Activated naive CD8-positive, alpha-beta T cell (primary cell): ENCODE measurements at regions not wholly inside any gene's neighbourhood (a gene's known extent, or its start where the extent isn't known, plus 50 kb on each side); places are given as distances from the start of the nearest gene placed in this dataset.
"Not testable (repeated sequence)": the region's sequence is repeated elsewhere in the genome, so short reads cannot be mapped to it uniquely, and the experiment has no call there.

Source experiments
- H3K27ac Mint-ChIP-seq: one replicate; pipeline ENCODE4 v1.8.0; 2021; ENCODE audit warnings: mixed read lengths
- H3K27me3 Mint-ChIP-seq: one replicate; pipeline ENCODE4 v1.8.0; 2021; ENCODE audit warnings: mixed read lengths
- H3K36me3 Mint-ChIP-seq: one replicate; pipeline ENCODE4 v1.8.0; 2021; ENCODE audit warnings: mixed read lengths
- H3K4me1 Mint-ChIP-seq: one replicate; pipeline ENCODE4 v1.8.0; 2021; ENCODE audit warnings: low read depth, mixed read lengths
- H3K4me3 Mint-ChIP-seq: one replicate; pipeline ENCODE4 v1.8.0; 2021; ENCODE audit warnings: mild to moderate bottlenecking, mixed read lengths
- H3K9me3 Mint-ChIP-seq: one replicate; pipeline ENCODE4 v1.8.0; 2021; ENCODE audit warnings: low read depth, mixed read lengths

GRCh38 chrX:77389891-77390290, 57.3 kb upstream of the FGF16 start:
- Mint-ChIP-seq H3K27ac (no peak overlapping the region), H3K27me3 (peaks cover 2% of the 10 kb centered on the region), H3K4me1 (no peaks in the 10 kb centered on the region), H3K9me3 (no peaks in the 10 kb centered on the region), H3K36me3 (no peaks in the 10 kb centered on the region), H3K4me3 (no peak overlapping the region)

GRCh38 chrX:77390365-77390764, 56.8 kb upstream of the FGF16 start:
- H3K27ac Mint-ChIP-seq, H3K27me3 Mint-ChIP-seq, H3K4me1 Mint-ChIP-seq, H3K36me3 Mint-ChIP-seq, H3K4me3 Mint-ChIP-seq, H3K9me3 Mint-ChIP-seq: not testable (repeated sequence)

- no peaks in the 10 kb centered on the region for H3K4me1 Mint-ChIP-seq
- H3K27me3 Mint-ChIP-seq = no peaks in the 10 kb centered on the region
- no peak overlapping the region for H3K27ac Mint-ChIP-seq
- H3K9me3 Mint-ChIP-seq = no peaks in the 10 kb centered on the region
- H3K4me3 Mint-ChIP-seq = no peak overlapping the region
- H3K36me3 Mint-ChIP-seq = no peaks in the 10 kb centered on the region
Observed at GRCh38 chrX:77396781-77397180, 50.4 kb upstream of the FGF16 start.
